ENCODE measurements at regions not wholly inside any gene's neighbourhood (a gene's known extent, or its start where the extent isn't known, plus 50 kb on each side); places are given as distances from the start of the nearest gene placed in this dataset.

DNA sequence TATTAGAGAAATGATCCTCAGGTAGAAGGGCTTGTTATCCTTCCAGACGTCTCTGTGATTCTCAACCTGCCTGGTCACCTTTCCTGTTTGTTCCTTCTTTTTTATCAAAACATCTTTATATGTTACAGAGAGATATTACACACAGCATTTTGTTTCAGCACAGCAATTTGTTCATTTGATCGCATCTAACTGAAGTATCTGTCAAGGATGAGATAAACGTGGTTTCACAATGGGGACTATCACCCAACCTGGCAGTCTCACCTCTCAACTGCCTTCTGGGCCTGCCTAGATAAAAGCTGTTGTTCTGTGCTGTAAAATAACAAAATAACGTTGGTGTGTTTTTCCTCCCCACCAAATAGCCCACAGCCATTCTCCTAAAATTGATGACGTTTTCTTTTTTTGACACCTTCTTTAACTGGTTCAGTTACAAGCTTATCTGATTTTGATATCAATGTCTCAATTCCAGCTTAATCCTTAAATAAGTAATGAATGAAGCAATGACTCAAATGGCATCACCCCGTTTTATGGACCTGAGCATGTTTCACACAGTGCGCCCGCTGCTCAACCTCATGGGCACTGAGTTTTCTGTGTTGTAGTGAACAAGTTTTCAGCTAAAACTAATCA lies 367.9 kb upstream of the RUNX1 start:
- H3K27ac Mint-ChIP-seq, result no peak overlapping the region

DNA sequence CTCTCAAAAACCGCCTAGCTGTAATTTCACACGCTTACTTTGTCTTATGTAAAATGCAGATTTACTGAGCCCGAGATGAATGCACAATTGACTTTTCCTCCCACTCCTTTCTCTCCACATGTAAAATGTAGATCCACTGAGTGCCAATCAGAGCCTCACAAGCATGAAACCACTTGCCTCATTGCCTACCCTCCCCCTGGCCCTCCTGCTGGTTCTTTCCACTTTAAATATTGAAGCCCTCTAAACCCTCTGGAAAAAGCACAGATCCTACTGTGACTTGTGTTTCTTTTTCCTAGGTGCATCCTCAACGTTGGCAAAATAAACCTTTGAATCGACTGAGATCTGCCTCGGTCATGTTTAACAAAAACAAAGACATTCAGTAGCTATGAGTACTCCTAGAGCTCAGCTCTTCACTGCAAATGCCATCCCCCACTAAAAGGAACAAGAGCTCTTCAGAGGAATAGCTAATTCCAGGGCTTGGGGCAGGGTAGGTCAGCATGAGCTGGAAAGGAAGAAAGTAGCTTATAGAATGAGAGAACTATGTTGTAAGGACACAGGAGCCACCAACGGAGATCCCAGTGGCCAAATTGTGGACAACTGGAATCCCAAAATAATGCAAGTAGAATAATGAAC lies 365.5 kb upstream of the RUNX1 start:
- H3K27me3 Mint-ChIP-seq, result peaks cover 23% of the 10 kb centered on the region
- H3K27ac Mint-ChIP-seq, result no peak overlapping the region
- H3K4me1 Mint-ChIP-seq, result no peaks in the 10 kb centered on the region
- H3K9me3 Mint-ChIP-seq, result peaks cover 5% of the 10 kb centered on the region
- intact Hi-C loops (cut with micrococcal nuclease), result no loop called here
- DNase-seq, result no peak
- no peak overlapping the region for H3K4me3 Mint-ChIP-seq
- no peaks in the 10 kb centered on the region for H3K36me3 Mint-ChIP-seq (ENCODE audit: low read depth)

More for the DNA sequence above, 367.9 kb upstream of the RUNX1 start:
- Mint-ChIP-seq H3K4me3 (no peak overlapping the region), H3K9me3 (peaks cover 9% of the 10 kb centered on the region), H3K4me1 (no peaks in the 10 kb centered on the region), H3K36me3 (ENCODE audit: low read depth) (no peaks in the 10 kb centered on the region), H3K27me3 (peaks cover 23% of the 10 kb centered on the region)
- intact Hi-C loops (cut with micrococcal nuclease), result no loop called here
- DNase-seq, result no peak

DNA sequence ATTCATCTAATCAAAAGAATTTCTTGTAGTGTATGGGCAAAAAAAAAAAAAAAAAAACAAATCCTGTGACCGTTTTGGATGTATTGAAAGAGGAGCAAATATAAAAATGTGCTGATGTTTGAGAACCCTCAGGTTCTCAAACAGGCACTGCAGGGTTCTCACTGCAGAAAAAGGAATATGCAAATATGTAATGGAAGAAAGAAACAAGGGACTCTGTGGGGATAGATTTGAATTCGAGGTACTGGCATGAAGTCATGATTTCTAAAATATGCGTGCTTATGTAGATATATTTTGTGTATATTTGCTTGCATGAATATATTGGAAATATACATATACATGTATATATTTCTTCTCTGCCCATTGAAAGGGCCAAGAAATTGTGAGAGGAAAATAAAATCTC lies 365.0 kb upstream of the RUNX1 start:
- no peak for DNase-seq
- peaks cover 4% of the 10 kb centered on the region for H3K9me3 Mint-ChIP-seq
- H3K36me3 Mint-ChIP-seq (ENCODE audit: low read depth), result no peaks in the 10 kb centered on the region
- H3K4me3 Mint-ChIP-seq, result no peak overlapping the region
- H3K4me1 Mint-ChIP-seq, result no peaks in the 10 kb centered on the region
- intact Hi-C loops (cut with micrococcal nuclease), result no loop called here
- H3K27ac Mint-ChIP-seq, result no peak overlapping the region
- H3K27me3 Mint-ChIP-seq, result peaks cover 23% of the 10 kb centered on the region

DNA sequence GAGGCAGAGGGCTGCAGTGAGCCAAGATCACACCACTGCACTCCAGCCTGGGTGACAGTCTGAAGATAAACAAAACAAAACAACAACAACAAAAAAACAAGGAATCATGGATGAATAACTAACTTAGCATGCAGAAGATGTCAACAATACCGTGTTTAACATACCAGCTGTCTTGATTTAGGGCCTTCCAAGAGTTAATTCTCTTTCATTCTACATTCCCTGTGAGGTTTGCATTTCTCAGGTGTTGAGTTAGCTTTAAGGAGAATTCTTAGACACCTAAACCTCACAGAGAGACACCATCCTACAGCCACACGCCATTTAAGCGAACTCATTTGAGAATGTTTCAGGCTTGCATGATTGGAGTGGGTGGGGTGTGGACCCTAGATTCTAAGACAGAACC lies 363.1 kb upstream of the RUNX1 start:
- Mint-ChIP-seq H3K4me1 (peaks cover 4% of the 10 kb centered on the region), H3K27ac (no peak overlapping the region), H3K9me3 (no peaks in the 10 kb centered on the region), H3K36me3 (ENCODE audit: low read depth) (no peaks in the 10 kb centered on the region), H3K4me3 (no peak overlapping the region), H3K27me3 (peaks cover 23% of the 10 kb centered on the region)
- no peak for DNase-seq
- intact Hi-C loops (cut with micrococcal nuclease), result no loop called here

DNA sequence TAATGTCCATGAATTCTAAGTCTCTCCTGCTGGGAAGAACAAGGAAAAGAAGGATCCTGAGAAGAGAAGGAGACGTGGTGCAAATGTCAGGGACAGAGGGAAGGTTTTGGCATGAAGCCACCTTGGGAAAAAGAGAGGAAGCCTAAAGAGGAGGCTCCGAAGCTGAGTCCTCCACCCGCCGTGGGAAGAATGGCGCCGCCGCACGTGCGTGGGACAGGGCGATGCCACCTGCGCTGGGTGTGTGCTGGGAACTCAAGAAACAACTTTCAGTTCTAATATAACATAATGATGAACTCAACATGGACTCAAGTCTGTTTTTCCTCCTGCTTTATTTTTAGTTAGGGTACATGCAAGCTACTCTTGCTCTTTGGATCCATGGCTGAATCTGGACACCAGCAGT lies 362.3 kb upstream of the RUNX1 start:
- no peak for DNase-seq
- Mint-ChIP-seq H3K36me3 (ENCODE audit: low read depth) (no peaks in the 10 kb centered on the region), H3K4me1 (peaks cover 4% of the 10 kb centered on the region), H3K4me3 (no peak overlapping the region), H3K27me3 (peaks cover 21% of the 10 kb centered on the region), H3K27ac (no peak overlapping the region), H3K9me3 (no peaks in the 10 kb centered on the region)
- intact Hi-C loops (cut with micrococcal nuclease), result no loop called here

DNA sequence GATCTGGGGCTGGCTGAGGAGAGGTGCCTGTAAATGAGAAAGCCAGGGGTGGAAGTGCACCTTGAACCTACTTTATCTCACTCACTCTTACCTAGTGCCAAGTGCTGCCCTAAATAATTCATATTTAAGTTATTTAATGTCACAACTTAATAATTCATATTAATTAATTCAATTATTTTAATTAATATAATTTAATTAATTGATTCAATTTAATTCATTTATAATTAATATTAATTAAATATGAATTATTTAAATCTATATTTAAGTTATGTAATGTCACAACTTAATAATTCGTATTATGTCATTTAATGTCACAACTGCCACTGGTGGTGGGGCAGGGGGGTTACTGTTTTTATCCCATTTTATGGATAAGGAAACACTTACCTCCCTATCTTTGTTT lies 361.6 kb upstream of the RUNX1 start:
- no peak overlapping the region for H3K4me3 Mint-ChIP-seq
- peaks cover 4% of the 10 kb centered on the region for H3K4me1 Mint-ChIP-seq
- DNase-seq, result no peak
- no peak overlapping the region for H3K27ac Mint-ChIP-seq
- H3K9me3 Mint-ChIP-seq, result no peaks in the 10 kb centered on the region
- peaks cover 21% of the 10 kb centered on the region for H3K27me3 Mint-ChIP-seq
- intact Hi-C loops (cut with micrococcal nuclease), result no loop called here
- H3K36me3 Mint-ChIP-seq (ENCODE audit: low read depth), result no peaks in the 10 kb centered on the region

DNA sequence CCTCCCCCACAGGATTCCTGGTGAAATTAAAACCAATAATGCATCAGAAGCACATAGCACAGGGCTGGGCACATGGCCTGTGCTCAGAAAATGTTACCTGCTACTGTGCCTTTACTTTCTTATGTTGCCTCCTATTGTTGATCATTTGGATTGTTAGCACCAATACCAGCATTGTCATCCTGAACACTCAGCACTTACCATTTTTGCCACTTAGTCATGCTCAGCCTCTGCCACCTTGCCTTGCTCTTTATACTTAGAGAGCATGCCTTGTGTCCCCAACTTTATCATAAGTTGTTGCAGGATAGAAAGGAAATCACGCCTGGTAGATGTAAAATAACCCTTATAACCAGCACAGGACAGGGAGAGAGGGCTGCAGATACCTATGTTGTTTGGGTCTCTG lies 361.0 kb upstream of the RUNX1 start:
- intact Hi-C loops (cut with micrococcal nuclease), result no loop called here
- Mint-ChIP-seq H3K9me3 (no peaks in the 10 kb centered on the region), H3K27me3 (peaks cover 21% of the 10 kb centered on the region), H3K4me1 (peaks cover 4% of the 10 kb centered on the region), H3K36me3 (ENCODE audit: low read depth) (no peaks in the 10 kb centered on the region), H3K4me3 (no peak overlapping the region), H3K27ac (no peak overlapping the region)
- no peak for DNase-seq

DNA sequence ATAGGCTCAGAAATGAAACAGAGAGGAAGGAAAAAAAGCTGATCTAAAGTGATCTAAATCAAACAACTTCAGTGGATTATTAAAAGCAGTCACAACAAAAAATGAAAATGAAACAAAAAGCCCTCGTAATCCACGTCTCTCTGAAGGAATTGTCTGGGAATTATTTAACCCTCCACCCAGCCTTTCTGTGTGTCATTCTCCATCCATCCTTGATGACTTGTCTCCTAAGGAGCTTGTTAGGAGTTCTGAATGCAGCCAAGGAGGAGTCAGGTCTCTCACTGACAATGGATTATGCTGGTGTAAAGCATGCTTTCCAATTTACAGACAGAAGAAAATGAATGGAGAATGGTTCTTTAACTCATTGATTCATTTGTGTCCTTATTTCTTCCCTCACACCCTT lies 359.3 kb upstream of the RUNX1 start:
- Mint-ChIP-seq H3K4me1 (peaks cover 8% of the 10 kb centered on the region), H3K36me3 (ENCODE audit: low read depth) (no peaks in the 10 kb centered on the region), H3K4me3 (no peak overlapping the region), H3K9me3 (no peaks in the 10 kb centered on the region), H3K27me3 (peaks cover 10% of the 10 kb centered on the region), H3K27ac (no peak overlapping the region)
- DNase-seq, result no peak
- intact Hi-C loops (cut with micrococcal nuclease), result loop anchor here (10.0 kb wide), 2 partner anchors 424 to 436 kb away; no protein-coding TSS in a partner anchor

DNA sequence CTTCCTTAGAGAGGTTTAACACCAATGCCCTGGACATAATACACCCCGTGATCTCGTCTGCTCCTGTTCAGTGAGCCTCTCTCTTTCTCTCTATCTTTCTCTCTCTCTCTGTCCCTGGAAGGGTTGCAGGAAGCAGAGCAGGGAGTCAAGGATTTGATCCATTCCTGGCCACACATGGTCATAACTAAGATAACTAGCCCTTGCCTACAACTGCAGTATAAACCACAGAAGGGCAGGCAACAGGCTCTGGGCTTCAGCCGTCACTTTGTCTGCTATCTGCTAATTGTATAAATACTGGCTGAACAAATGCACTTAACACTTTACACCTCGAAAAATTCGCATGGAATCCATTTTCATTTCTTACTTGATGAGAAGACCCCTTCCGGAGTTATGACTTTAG lies 357.5 kb upstream of the RUNX1 start:
- H3K36me3 Mint-ChIP-seq (ENCODE audit: low read depth), result no peaks in the 10 kb centered on the region
- no peak overlapping the region for H3K27ac Mint-ChIP-seq
- H3K27me3 Mint-ChIP-seq, result peaks cover 7% of the 10 kb centered on the region
- no peak overlapping the region for H3K4me3 Mint-ChIP-seq
- no peaks in the 10 kb centered on the region for H3K9me3 Mint-ChIP-seq
- no peak for DNase-seq
- peaks cover 8% of the 10 kb centered on the region for H3K4me1 Mint-ChIP-seq
- intact Hi-C loops (cut with micrococcal nuclease), result loop anchor here (10.0 kb wide), 2 partner anchors 422 to 438 kb away; no protein-coding TSS in a partner anchor

DNA sequence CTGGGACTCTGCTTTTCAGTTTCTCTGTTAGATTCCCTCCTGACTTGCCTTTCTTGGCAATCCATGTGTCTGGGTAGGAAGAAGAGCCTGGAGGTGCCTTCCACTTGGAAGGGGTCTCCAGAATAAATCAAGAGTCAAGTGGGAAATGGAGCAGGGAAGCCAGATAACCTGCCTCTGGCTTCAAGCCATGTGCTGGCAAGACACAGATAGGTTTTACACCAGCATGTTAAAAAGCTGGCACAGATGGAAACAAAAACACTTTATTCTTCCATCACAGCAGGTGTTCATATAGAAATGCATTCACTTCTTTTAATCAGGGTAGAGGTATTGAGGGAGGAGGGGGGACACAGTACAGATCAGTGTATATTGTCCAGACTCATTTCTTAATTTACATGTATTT lies 356.9 kb upstream of the RUNX1 start:
- Mint-ChIP-seq H3K4me1 (peaks cover 8% of the 10 kb centered on the region), H3K27me3 (peaks cover 9% of the 10 kb centered on the region)
- intact Hi-C loops (cut with micrococcal nuclease), result loop anchor here (10.0 kb wide), 2 partner anchors 421 to 439 kb away; no protein-coding TSS in a partner anchor

DNA sequence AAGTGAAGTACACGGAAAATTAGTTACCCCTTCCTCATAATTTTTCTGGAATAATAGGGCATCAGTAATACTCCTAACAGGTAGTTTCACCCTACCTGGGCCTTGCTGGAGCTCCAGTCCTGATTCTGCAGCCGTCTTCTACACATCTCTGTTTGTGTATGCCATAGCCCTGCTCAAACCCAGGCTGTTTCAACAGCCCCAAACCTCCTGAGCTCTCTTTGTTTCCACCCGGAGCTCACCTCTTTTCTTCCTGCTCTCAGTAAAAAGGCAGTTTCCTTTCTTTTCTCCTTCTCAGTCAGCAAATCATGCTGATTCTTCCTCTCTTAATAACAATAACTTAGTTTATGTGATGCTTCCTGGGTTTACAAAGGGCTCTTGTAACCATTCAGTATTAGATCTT lies 355.1 kb upstream of the RUNX1 start:
- DNase-seq, result no peak
- H3K36me3 Mint-ChIP-seq (ENCODE audit: low read depth), result no peaks in the 10 kb centered on the region
- H3K4me1 Mint-ChIP-seq, result peaks cover 18% of the 10 kb centered on the region
- H3K9me3 Mint-ChIP-seq, result no peaks in the 10 kb centered on the region
- intact Hi-C loops (cut with micrococcal nuclease), result loop anchor here (5.0 to 10.0 kb wide), 6 partner anchors 62 to 657 kb away; no protein-coding TSS in a partner anchor
- no peak overlapping the region for H3K27ac Mint-ChIP-seq
- H3K27me3 Mint-ChIP-seq, result peaks cover 9% of the 10 kb centered on the region
- no peak overlapping the region for H3K4me3 Mint-ChIP-seq

More for the DNA sequence above, 356.9 kb upstream of the RUNX1 start:
- H3K27ac Mint-ChIP-seq, result no peak overlapping the region
- no peak overlapping the region for H3K4me3 Mint-ChIP-seq
- DNase-seq, result no peak
- H3K9me3 Mint-ChIP-seq, result no peaks in the 10 kb centered on the region
- H3K36me3 Mint-ChIP-seq (ENCODE audit: low read depth), result no peaks in the 10 kb centered on the region

DNA sequence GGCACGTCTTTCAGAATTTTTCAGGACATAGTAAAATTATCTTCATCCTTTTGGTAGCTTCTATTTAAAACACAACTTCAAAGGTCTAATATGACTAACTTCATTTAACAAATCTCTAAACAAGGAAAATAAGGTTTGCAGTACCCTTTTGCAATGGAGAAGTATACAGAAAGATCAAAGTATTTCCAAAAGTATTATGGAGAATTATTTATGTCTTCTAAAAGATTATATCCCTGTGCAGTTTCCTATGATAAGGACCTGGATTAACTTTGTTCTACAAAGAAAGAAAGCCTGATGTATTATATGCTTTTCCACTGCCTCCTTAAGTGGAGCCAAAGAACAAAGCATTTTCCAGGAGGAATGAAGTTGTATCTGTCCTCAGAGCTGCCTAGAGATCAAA lies 353.0 kb upstream of the RUNX1 start:
- intact Hi-C loops (cut with micrococcal nuclease), result loop anchor here (5.0 to 10.0 kb wide), 6 partner anchors 60 to 655 kb away; no protein-coding TSS in a partner anchor
- no peak for DNase-seq
- no peaks in the 10 kb centered on the region for H3K36me3 Mint-ChIP-seq (ENCODE audit: low read depth)
- H3K27ac Mint-ChIP-seq, result no peak overlapping the region
- peaks cover 9% of the 10 kb centered on the region for H3K27me3 Mint-ChIP-seq
- no peaks in the 10 kb centered on the region for H3K9me3 Mint-ChIP-seq
- H3K4me1 Mint-ChIP-seq, result peaks cover 25% of the 10 kb centered on the region
- no peak overlapping the region for H3K4me3 Mint-ChIP-seq

DNA sequence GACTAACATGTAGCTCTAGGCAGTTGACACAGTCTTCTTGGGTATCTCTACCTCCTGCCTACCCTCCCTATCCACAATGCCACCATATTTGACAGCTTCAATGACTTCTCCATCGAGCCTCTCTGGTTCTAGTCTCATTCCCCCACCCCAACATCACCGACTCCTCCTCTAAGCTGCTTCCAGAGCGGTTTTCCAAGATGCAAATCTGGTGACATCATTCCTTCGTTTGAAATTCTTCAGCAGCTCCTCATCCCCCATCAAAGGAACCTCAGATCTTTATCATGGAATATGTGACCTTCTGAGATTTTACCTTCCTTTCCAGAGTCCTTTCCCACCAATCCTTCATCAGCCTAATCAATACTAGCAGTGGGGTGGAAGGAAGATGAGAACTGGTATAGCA lies 352.4 kb upstream of the RUNX1 start:
- Mint-ChIP-seq H3K27me3 (peaks cover 9% of the 10 kb centered on the region), H3K4me1 (peaks cover 25% of the 10 kb centered on the region), H3K4me3 (no peak overlapping the region), H3K9me3 (no peaks in the 10 kb centered on the region), H3K27ac (no peak overlapping the region), H3K36me3 (ENCODE audit: low read depth) (no peaks in the 10 kb centered on the region)
- DNase-seq, result no peak
- intact Hi-C loops (cut with micrococcal nuclease), result loop anchor here (5.0 to 10.0 kb wide), 6 partner anchors 59 to 654 kb away; no protein-coding TSS in a partner anchor

DNA sequence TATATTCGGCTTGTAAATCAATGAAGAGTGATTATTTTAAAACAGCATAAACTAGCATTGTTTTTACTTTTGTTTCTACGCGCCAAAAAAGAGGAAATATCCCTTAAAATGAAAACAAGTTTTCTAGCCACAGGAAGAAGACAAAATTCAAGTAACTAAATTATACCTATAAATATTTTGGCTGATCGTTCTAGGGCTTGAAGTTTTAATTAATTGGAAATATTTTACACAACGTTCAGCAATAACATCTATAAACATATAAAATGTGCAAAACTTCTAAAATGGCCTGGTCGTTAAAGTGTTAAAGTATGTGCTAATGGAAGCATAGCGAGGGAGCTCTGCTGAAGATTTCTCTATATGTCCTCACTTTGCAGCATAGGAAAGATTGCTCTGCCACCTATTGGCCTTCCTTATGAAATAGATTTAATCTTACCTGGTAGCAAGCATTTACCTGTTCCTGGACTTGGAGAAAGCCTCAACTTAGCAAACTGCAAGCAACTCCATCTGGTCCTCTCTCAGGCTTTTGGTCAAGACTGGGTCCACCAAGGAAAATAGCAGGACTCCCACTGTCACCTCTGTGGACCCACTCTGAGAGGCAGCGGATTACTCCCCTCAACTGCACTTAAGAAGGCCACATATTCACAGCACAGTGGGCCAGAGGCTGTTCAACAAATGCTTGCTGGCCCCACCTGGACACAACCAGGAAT lies 351.3 kb upstream of the RUNX1 start:
- intact Hi-C loops (cut with micrococcal nuclease), result loop anchor here (1.0 to 10.0 kb wide), 11 partner anchors 58 to 653 kb away; no protein-coding TSS in a partner anchor
- H3K27ac Mint-ChIP-seq, result no peak overlapping the region
- no peaks in the 10 kb centered on the region for H3K36me3 Mint-ChIP-seq (ENCODE audit: low read depth)
- peaks cover 28% of the 10 kb centered on the region for H3K4me1 Mint-ChIP-seq
- DNase-seq, result peak; percentile 81
- peaks cover 9% of the 10 kb centered on the region for H3K27me3 Mint-ChIP-seq
- H3K9me3 Mint-ChIP-seq, result no peaks in the 10 kb centered on the region
- no peak overlapping the region for H3K4me3 Mint-ChIP-seq

All from activated CD4-positive, alpha-beta T cell treated with anti-CD3 and anti-CD28 coated beads, Interleukin-2, amount 10 ng/mL, durations not matched to agents 24 days and 14 days (primary cell).